ENCODE measurements at regions not wholly inside any gene's neighbourhood (a gene's known extent, or its start where the extent isn't known, plus 50 kb on each side); places are given as distances from the start of the nearest gene placed in this dataset.

- DNase-seq: no peak
- Mint-ChIP-seq H3K27me3 (ENCODE audit: unreplicated experiment) (peaks cover 98% of the 10 kb centered on the region), H3K36me3 (ENCODE audit: insufficient read depth, unreplicated experiment) (no peaks in the 10 kb centered on the region), H3K4me1 (ENCODE audit: low read depth, unreplicated experiment) (no peaks in the 10 kb centered on the region), H3K4me3 (ENCODE audit: low read depth, unreplicated experiment) (no peak overlapping the region), H3K27ac (ENCODE audit: unreplicated experiment) (no peak overlapping the region), H3K9me3 (ENCODE audit: low read depth, unreplicated experiment) (no peaks in the 10 kb centered on the region)
- intact Hi-C loops (cut with micrococcal nuclease; ENCODE audit: unreplicated experiment): no loop called here
- no TSS peak for BruUV-seq (replicated peaks)
- CTCF ChIA-PET: no interaction called here
- no peak for TF ChIP-seq CTCF (IDR thresholded peaks at IDR 0.05; ENCODE audit: unreplicated experiment)
These were observed 77.4 kb downstream of the KCNF1 start for GRCh38 chr2:10989151-10989550.

- no peak overlapping the region for H3K27ac Mint-ChIP-seq (ENCODE audit: unreplicated experiment)
These were observed 78.0 kb downstream of the KCNF1 start for GRCh38 chr2:10989782-10990181.

GRCh38 chr2:10990561-10991111 is 78.9 kb downstream of the KCNF1 start:
- H3K4me3 Mint-ChIP-seq (ENCODE audit: low read depth, unreplicated experiment): no peak overlapping the region
- no peaks in the 10 kb centered on the region for H3K36me3 Mint-ChIP-seq (ENCODE audit: insufficient read depth, unreplicated experiment)
- CTCF ChIA-PET: no interaction called here
- H3K27me3 Mint-ChIP-seq (ENCODE audit: unreplicated experiment): peaks cover 99% of the 10 kb centered on the region
- H3K4me1 Mint-ChIP-seq (ENCODE audit: low read depth, unreplicated experiment): no peaks in the 10 kb centered on the region
- intact Hi-C loops (cut with micrococcal nuclease; ENCODE audit: unreplicated experiment): no loop called here
- BruUV-seq (replicated peaks): no TSS peak
- no peak overlapping the region for H3K27ac Mint-ChIP-seq (ENCODE audit: unreplicated experiment)
- DNase-seq: no peak
- no peaks in the 10 kb centered on the region for H3K9me3 Mint-ChIP-seq (ENCODE audit: low read depth, unreplicated experiment)
- no peak for TF ChIP-seq CTCF (IDR thresholded peaks at IDR 0.05; ENCODE audit: unreplicated experiment)

More at GRCh38 chr2:10989782-10990181, 78.0 kb downstream of the KCNF1 start:
- Mint-ChIP-seq H3K36me3 (ENCODE audit: insufficient read depth, unreplicated experiment) (no peaks in the 10 kb centered on the region), H3K4me3 (ENCODE audit: low read depth, unreplicated experiment) (no peak overlapping the region), H3K4me1 (ENCODE audit: low read depth, unreplicated experiment) (no peaks in the 10 kb centered on the region), H3K27me3 (ENCODE audit: unreplicated experiment) (peaks cover 98% of the 10 kb centered on the region), H3K9me3 (ENCODE audit: low read depth, unreplicated experiment) (no peaks in the 10 kb centered on the region)
- no peak for DNase-seq
- no peak for TF ChIP-seq CTCF (IDR thresholded peaks at IDR 0.05; ENCODE audit: unreplicated experiment)
- intact Hi-C loops (cut with micrococcal nuclease; ENCODE audit: unreplicated experiment): no loop called here
- CTCF ChIA-PET: no interaction called here
- no TSS peak for BruUV-seq (replicated peaks)

GRCh38 chr2:10992023-10992791 is 80.5 kb downstream of the KCNF1 start:
- CTCF ChIA-PET: no interaction called here
- H3K27me3 Mint-ChIP-seq (ENCODE audit: unreplicated experiment): peaks cover 88% of the 10 kb centered on the region
- no peaks in the 10 kb centered on the region for H3K36me3 Mint-ChIP-seq (ENCODE audit: insufficient read depth, unreplicated experiment)
- TF ChIP-seq CTCF (IDR thresholded peaks at IDR 0.05; ENCODE audit: unreplicated experiment): no peak
- no peak for DNase-seq
- no TSS peak for BruUV-seq (replicated peaks)
- intact Hi-C loops (cut with micrococcal nuclease; ENCODE audit: unreplicated experiment): no loop called here
- no peak overlapping the region for H3K27ac Mint-ChIP-seq (ENCODE audit: unreplicated experiment)
- H3K4me3 Mint-ChIP-seq (ENCODE audit: low read depth, unreplicated experiment): no peak overlapping the region
- H3K4me1 Mint-ChIP-seq (ENCODE audit: low read depth, unreplicated experiment): no peaks in the 10 kb centered on the region
- H3K9me3 Mint-ChIP-seq (ENCODE audit: low read depth, unreplicated experiment): no peaks in the 10 kb centered on the region

Measured in Calu3 (cell line).